GM21619 (cell line): ENCODE measurements at regions not wholly inside any gene's neighbourhood (a gene's known extent, or its start where the extent isn't known, plus 50 kb on each side); places are given as distances from the start of the nearest gene placed in this dataset.
"Not testable (repeated sequence)": the region's sequence is repeated elsewhere in the genome, so short reads cannot be mapped to it uniquely, and the experiment has no call there.

Experiments used
- ATAC-seq: cut with Tn5 transposase; IDR thresholded peaks from one replicate; pipeline ENCODE4 v1.9.1; 2021; ENCODE audit not compliant: unreplicated experiment

DNA sequence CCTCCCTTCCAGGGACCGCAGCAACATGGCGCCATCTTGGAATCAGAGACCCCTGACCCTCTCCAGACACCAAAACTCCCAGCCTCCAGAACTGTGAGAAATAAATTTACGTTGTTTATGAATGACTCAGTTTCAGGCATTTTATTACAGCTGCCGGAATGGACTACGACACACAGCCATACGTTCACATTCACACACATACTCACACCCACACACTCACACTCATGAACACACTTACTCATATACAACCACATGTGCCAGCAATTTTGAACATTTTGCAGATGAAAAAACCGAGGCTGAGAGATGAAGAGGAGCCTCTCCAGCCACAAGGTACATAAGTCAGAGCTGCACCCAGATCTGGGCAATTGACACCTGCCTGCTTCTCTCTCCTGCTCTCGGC lies 151.0 kb upstream of the RAB4A start:
- ATAC-seq: no peak

- no peak for ATAC-seq
These were observed 149.0 kb upstream of the RAB4A start for GRCh38 chr1:229121845-229122436.

DNA sequence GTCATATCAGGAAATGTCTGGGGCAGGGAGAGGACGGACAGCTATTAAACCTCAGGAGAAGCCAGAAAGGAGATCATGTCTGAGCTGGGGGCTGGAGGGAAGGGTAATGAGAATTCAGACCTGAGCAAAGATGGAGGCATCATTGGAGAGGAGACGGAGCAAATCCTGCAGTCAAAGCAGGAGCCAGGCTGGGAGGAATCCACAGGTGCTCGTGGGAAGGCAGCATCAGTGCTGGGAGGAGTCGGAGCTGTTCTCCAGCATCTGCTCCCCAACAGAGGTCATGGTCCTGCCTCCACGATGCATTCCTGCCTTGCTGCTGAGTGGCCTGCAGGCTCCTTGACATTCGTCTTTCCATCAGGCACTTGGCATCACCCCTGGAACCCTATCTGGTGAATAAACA lies 148.3 kb upstream of the RAB4A start:
- no peak for ATAC-seq

DNA sequence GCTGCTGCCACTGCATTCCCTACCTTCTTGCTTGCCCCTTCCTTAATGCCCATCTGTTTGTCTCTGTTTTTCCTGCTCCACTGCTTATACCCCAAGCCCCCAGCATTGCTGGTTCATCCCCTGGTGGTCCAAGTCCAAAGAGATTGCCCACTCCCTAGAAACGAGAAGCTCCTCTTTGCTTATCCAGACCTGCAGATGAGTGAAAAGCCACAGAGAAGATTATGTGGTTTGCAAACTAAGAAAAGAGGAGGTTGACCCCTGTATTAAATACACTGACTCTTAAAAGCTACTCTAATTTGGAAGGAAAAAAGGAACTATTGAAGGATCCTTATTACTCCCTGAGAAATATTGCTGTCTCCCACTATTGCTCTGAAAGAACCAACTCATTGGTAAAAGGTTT lies 146.8 kb upstream of the RAB4A start:
- ATAC-seq: no peak

DNA sequence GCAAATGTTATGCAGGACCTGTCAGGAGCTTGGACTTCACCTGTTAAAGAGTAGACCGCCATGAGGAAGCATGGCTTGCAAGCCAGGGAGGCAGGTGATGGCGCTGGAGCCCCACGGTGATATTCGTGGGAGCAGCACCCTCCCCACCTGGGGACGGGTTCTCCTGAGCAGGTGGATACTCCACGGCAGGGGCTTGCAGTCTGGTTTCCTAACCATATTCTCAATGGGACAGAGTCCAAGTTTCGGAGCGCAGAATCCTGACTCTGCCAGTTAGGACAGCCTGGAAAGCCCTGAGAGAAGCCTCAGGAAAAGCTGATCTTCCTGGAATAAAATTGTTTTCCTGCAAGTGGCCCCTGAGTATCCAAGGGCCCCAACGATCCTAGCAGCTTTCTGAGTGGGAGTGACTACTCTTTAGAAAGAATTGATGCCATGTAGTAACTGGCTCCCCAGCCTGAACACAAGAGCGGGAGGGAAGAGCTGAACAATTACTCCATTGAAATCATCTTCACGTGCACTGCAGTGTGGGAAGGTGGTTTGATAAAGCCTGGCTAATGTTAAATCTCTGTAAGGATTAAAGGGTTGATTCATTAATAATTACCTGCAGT lies 146.3 kb upstream of the RAB4A start:
- no peak for ATAC-seq

GRCh38 chr1:229127301-229127700 lies 143.6 kb upstream of the RAB4A start:
- ATAC-seq: no peak

GRCh38 chr1:229128066-229128608 lies 142.8 kb upstream of the RAB4A start:
- no peak for ATAC-seq

GRCh38 chr1:229129301-229130027 lies 141.4 kb upstream of the RAB4A start:
- no peak for ATAC-seq

DNA sequence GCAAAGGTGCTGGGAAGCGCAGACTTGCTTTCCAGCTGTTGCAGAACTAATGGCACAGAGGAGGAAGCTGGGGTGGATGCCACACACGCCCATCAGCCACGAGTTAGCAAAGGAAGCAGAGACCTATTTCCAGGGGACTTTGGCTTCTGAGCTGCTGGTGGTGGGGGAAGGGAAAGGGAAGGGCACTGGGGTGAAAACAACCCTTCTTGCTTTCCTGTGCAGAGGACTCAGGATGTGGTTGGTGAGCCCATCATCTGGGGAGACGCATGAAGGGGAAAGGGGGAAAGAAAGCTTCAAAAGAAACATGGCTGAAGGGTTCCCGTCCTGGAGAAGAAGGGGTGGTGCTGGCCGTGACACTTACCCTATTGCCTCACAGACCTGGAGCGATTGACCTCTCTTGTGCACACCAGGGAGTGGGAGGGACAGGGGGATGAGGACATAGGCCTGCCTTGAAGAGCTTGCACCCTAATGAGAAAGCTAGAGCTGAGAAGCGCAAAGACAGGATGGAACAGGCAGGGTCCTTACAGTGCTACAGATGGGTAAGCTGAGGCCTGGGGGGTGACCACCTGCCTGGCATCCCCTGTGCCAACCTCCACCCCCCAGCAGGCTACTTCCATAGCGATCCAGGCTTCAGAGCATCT lies 140.8 kb upstream of the RAB4A start:
- ATAC-seq: no peak

DNA sequence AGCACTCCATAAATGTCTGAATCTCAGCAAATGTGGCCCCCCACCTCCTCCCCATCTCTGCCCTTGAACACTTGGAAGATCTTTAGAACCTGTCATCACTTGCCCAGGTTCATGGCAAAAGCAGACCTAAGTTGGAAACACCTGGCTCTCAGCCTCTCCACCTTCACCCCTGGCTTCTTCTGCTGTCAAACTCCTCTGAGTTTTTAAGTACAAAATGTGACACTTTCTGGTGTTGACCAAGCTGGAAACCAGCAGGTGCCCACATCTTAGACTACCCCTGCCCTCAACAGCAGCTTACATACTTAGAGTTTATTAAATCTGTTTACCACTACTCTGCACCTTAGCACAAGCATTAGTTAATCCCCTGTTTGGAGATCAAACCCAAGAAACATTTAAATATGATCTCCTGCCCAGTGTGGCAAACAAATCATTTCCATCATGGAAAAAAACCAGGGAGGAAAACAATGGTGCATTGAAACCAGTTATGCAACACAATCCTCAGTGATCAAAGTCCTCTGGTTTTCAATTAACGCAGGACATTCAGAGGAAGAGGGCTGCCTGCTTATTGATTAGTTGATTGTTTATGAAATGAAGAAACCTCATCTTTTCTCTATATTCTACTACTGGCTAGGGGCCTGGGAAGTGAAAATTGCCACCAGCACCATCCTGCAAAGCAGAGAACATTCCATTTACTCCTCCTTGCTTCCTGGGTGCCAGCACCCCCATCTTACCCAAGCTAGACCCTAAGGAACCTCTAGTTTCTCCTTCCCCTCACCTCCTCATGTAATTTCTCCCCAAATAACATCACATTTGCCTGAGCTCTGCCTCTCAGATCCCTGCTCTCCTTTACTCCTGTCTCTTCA lies 139.4 kb upstream of the RAB4A start:
- no peak for ATAC-seq

DNA sequence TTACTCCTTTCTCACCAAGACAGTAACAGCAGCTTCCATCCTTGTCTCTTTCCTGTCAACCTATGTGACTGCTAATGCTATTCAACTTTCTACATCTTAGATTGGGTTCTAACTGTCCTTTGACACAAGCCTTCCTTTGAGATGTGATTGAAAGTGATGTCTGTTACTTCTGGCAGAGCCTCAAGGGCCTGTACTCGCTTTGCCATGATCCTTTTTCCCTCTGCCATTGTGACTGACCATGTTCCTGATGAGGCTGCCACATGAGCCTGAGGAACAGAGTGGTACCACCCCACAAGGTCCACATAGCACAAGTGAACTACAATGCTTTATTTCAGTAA lies 138.8 kb upstream of the RAB4A start:
- ATAC-seq: no peak

GRCh38 chr1:229132706-229133105 lies 138.2 kb upstream of the RAB4A start:
- ATAC-seq: no peak

- ATAC-seq: no peak
These were observed 137.8 kb upstream of the RAB4A start for GRCh38 chr1:229133151-229133550.

GRCh38 chr1:229133811-229134210 lies 137.1 kb upstream of the RAB4A start:
- ATAC-seq: no peak

DNA sequence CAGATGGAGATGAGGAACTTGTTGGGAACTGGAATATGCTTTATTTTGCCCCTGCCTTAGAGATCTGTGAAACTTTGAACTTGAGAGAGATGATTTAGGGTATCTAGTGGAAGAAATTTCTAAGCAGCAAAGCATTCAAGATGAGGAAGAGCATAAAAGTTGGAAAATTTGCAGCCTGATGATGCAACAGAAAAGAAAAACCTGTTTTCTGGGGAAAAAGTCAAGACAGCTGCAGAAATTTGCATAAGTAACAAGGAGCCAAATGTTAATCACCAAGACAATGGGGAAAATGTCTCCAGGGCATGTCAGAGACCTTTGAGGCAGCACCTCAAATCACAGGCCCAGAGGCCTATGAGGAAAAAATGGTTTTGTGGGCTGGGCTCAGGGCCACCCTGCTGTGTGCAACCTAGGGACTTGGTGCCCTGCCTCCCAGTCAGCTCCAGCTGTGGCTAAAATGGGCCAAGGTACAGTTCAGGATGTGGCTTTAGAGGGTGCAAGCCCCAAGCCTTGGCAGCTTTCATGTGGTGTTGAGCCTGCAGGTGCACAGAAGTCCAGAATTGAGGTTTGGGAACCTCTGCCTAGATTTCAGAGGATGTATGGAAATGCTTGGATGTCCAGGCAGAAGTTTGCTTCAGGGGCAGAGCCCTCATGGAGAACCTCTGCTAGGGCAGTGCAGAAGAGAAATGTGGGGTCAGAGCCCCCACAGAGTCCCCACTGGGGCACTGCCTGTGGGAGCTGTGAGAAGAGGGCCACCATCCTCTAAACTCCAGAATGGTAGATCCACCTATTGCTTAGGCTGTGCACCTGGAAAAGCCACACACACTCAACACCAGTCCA lies 136.3 kb upstream of the RAB4A start:
- ATAC-seq: not testable (repeated sequence)

DNA sequence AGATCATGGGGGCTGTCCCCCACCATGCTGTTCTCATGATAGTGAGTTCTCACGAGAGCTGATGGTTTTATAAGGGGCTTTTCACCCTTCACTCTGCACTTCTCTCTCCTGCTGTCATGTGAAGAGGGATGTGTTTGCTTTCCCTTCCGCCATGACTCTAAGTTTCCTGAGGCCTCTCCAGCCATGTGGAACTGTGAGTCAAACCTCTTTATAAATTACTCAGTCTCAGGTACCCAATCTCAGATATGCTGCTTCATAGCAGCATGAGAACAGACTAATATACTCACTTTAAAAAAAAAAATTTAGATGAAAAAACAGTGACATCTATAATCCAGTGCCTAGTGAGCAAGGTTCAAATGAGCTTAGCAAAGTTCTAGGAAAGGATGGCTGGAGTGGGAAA lies 135.1 kb upstream of the RAB4A start:
- no peak for ATAC-seq

GRCh38 chr1:229136822-229137221 lies 134.1 kb upstream of the RAB4A start:
- ATAC-seq: no peak

DNA sequence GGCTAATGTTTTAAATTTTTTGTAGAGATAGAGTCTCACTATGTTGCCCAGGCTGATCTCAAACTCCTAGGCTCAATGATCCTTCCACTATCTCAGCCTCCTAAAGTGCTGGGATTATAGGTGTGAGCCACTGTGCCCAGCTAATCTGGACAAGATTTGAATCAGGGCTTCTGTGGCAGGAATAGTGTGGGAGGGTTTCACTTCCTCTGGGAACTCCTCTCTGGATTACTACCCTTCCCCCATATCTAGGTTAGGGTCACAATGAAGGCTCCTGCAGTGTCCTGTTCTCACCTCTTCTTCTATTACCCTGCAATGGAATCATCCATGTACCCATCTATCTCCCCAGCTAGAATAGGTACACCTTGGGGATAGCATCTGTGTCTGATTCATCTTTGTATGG lies 133.6 kb upstream of the RAB4A start:
- no peak for ATAC-seq

DNA sequence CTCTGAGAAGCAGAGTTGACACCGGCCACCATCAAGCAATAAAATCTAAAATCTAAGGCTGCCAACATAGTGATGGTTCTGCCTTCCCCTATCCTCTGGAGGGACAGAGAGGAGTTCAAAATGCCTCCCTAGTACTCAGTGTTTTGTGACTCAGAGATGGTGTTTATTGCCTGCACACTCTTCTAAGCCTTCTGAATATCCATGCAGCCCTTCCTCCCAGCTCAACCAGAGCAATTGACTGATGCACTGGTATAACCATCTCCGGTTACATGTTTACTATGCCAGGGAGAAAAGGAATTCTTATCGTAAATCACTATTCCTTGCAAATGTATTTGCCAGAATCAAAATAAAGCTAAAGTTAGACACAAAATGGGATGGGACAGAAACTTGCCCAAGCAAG lies 132.9 kb upstream of the RAB4A start:
- no peak for ATAC-seq
